HEK293 (cell line): ENCODE measurements at regions not wholly inside any gene's neighbourhood (a gene's known extent, or its start where the extent isn't known, plus 50 kb on each side); places are given as distances from the start of the nearest gene placed in this dataset.
"Not testable (repeated sequence)": the region's sequence is repeated elsewhere in the genome, so short reads cannot be mapped to it uniquely, and the experiment has no call there.

ENCODE experiments used
- CTCF ChIP-seq: fragments of 450-650 bp; formaldehyde crosslinking; IDR thresholded peaks from 2 replicates; pipeline ENCODE4 v1.5.1; 2016; ENCODE audit warnings: missing biosample characterization, missing genetic modification characterization
- SCRT2 ChIP-seq: fragments of 450-650 bp; formaldehyde crosslinking; IDR thresholded peaks from 2 replicates; pipeline ENCODE4 v1.5.1; 2016; ENCODE audit warnings: missing biosample characterization, missing genetic modification characterization

DNA sequence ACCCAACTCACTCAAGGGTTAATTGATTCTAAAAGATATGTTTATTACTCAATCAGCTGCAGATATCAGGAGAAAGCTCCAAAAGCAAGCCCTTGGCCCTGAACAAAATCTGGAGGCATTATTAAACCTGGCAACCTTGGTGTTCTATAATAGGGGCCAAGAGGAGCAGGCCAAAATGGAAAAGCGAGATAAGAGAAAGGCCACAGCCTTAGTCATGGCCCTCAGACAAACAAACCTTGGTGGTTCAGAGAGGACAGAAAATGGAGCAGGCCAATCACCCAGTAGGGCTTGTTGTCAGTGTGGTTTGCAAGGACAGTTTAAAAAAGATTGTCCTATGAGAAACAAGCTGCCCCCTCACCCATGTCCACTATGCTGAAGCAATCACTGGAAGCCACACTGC lies 53.4 kb upstream of the ATRNL1 start:
- not testable (repeated sequence) for TF ChIP-seq CTCF (tag by site-specific recombination); SCRT2
